Keratinocyte (primary cell): ENCODE measurements at regions not wholly inside any gene's neighbourhood (a gene's known extent, or its start where the extent isn't known, plus 50 kb on each side); places are given as distances from the start of the nearest gene placed in this dataset.

Experiments
- DNase-seq: peaks from one replicate; pipeline ENCODE4 v3.0.0-alpha.2; 2011; ENCODE audit warnings: low read depth, missing footprints, low spot score
- FAIRE-seq: peaks from 2 replicates; lab custom pipeline; 2011; peaks lifted over from hg19 to GRCh38; lab: Jason Lieb, UNC
- H2AFZ ChIP-seq: 2 replicates; pipeline ENCODE4 v1.6.0; 2012; ENCODE audit warnings: low read length, control low read depth, inconsistent platforms; ENCODE audit not compliant: control insufficient read depth
- H3K27ac ChIP-seq: 2 replicates; pipeline ENCODE4 v1.5.1; 2011; ENCODE audit warnings: low read length; ENCODE audit not compliant: control insufficient read depth, insufficient read depth
- H3K27me3 ChIP-seq: 3 replicates; pipeline ENCODE4 v1.6.0; 2011; ENCODE audit warnings: low read length; ENCODE audit not compliant: control insufficient read depth, insufficient read depth; ENCODE audit errors: extremely low read depth
- H3K36me3 ChIP-seq, 2 experiments: 2 replicates in 1 of 2; 3 replicates in 1 of 2; pipeline ENCODE4 v1.5.1; 2011; ENCODE audit warnings: low read length in 2 of 2, mild to moderate bottlenecking in 1 of 2; ENCODE audit not compliant: control insufficient read depth in 2 of 2, insufficient read depth in 2 of 2; ENCODE audit errors: extremely low read depth in 1 of 2
- H3K4me1 ChIP-seq: 3 replicates; pipeline ENCODE4 v1.5.1; 2011; ENCODE audit warnings: low read length; ENCODE audit not compliant: control insufficient read depth, insufficient read depth; ENCODE audit errors: extremely low read depth
- H3K4me2 ChIP-seq: 3 replicates; pipeline ENCODE4 v1.6.0; 2011; ENCODE audit warnings: low read depth, low read length; ENCODE audit not compliant: control insufficient read depth, insufficient read depth; ENCODE audit errors: extremely low read depth
- H3K4me3 ChIP-seq, 3 experiments: fragments of 200-600 bp in 1 of 3; sonication (generic) in 1 of 3; 2 replicates in 2 of 3; 3 replicates in 1 of 3; pipeline ENCODE4 v1.5.1; 2011 to 2016; ENCODE audit warnings: low read length in 3 of 3, mild to moderate bottlenecking in 3 of 3, control low read depth in 2 of 3, inconsistent platforms in 1 of 3, low read depth in 1 of 3, mixed read lengths in 1 of 3, mixed run types in 1 of 3, moderate library complexity in 1 of 3; ENCODE audit not compliant: control insufficient read depth in 2 of 3, insufficient read depth in 2 of 3; ENCODE audit errors: extremely low read depth in 1 of 3
- H3K79me2 ChIP-seq: 2 replicates; pipeline ENCODE4 v1.6.0; 2012; ENCODE audit warnings: low read length; ENCODE audit not compliant: control insufficient read depth, insufficient read depth
- H3K9ac ChIP-seq: 3 replicates; pipeline ENCODE4 v1.6.0; 2011; ENCODE audit warnings: low read length; ENCODE audit not compliant: control insufficient read depth, insufficient read depth; ENCODE audit errors: extremely low read depth
- H3K9me1 ChIP-seq: 3 replicates; pipeline ENCODE4 v1.6.0; 2011; ENCODE audit warnings: low read length; ENCODE audit not compliant: control insufficient read depth, insufficient read depth; ENCODE audit errors: extremely low read depth
- H3K9me3 ChIP-seq: 2 replicates; pipeline ENCODE4 v1.5.1; 2012; ENCODE audit warnings: low read depth, low read length; ENCODE audit not compliant: control insufficient read depth
- H4K20me1 ChIP-seq: 3 replicates; pipeline ENCODE4 v1.6.0; 2011; ENCODE audit warnings: low read length; ENCODE audit not compliant: control insufficient read depth, insufficient read depth; ENCODE audit errors: extremely low read depth
- CTCF ChIP-seq, 3 experiments: IDR thresholded peaks in 1 of 3; conservative IDR thresholded peaks in 1 of 3; optimal IDR thresholded peaks in 1 of 3; 2 replicates in 2 of 3; 3 replicates in 1 of 3; pipeline versions ENCODE3 to v1.5.1; 2011; ENCODE audit warnings: low read length in 3 of 3, mild to moderate bottlenecking in 3 of 3, moderate library complexity in 2 of 3, control low read depth in 1 of 3, inconsistent platforms in 1 of 3; ENCODE audit not compliant: insufficient read depth in 2 of 3; ENCODE audit errors: extremely low read depth in 1 of 3
- EZH2 ChIP-seq: IDR thresholded peaks from one replicate; pipeline ENCODE4 v1.6.1; 2012; ENCODE audit warnings: inconsistent platforms, mild to moderate bottlenecking, low read length, moderate library complexity
- dilution Hi-C: fragments of 300-500 bp; cut with MboI; formaldehyde crosslinking; loops from one replicate; pipeline ENCODE4 v1.7.0; 2020; ENCODE audit warnings: low sequenced_read_pairs; ENCODE audit not compliant: extremely low pct_ligation_motif_present

DNA sequence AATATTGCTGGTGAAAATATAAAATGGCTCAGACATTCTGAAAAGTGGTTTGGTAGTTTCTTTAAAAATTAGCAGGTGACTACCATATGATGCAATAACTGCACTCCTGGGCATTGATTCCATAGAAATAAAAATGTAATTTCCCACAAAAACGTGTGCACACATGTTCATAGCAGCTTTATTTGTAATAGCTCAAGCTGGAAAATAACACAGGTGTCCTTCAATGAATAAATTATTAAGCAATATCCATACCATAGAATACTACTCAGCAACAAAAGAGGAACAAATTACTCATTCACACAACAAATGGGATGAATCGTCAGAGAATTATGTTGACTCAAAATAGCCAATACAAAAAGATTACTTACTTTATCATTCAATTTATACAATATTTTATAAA, 893.7 kb upstream of the SLIT2 start:
- no peak for TF ChIP-seq EZH2
- no peak for TF ChIP-seq CTCF (optimal IDR thresholded peaks at IDR 0.05 in 1 of 3, IDR thresholded peaks at IDR 0.05 in 1 of 3, conservative IDR thresholded peaks at IDR 0.05 in 1 of 3; ENCODE audit: extremely low read depth in 1 of 3, insufficient read depth in 2 of 3, low read length in 3 of 3)
- H2AFZ ChIP-seq, result no peak overlapping the region
- no peaks in the 10 kb centered on the region for H3K27me3 ChIP-seq
- H3K9me1 ChIP-seq, result no peaks in the 10 kb centered on the region
- no peak overlapping the region for H3K9ac ChIP-seq
- peak; percentile 75 for DNase-seq
- H3K9me3 ChIP-seq, result peaks cover 1% of the 10 kb centered on the region
- H3K4me2 ChIP-seq, result no peak overlapping the region
- no peak overlapping the region for H3K4me3 ChIP-seq
- FAIRE-seq, result no peak
- H3K27ac ChIP-seq, result peak overlapping the region; percentile 62
- H3K4me1 ChIP-seq, result peaks cover 8% of the 10 kb centered on the region
- no peaks in the 10 kb centered on the region for H3K36me3 ChIP-seq
- dilution Hi-C loops, result no loop called here
- H3K79me2 ChIP-seq, result no peaks in the 10 kb centered on the region
- no peaks in the 10 kb centered on the region for H4K20me1 ChIP-seq

DNA sequence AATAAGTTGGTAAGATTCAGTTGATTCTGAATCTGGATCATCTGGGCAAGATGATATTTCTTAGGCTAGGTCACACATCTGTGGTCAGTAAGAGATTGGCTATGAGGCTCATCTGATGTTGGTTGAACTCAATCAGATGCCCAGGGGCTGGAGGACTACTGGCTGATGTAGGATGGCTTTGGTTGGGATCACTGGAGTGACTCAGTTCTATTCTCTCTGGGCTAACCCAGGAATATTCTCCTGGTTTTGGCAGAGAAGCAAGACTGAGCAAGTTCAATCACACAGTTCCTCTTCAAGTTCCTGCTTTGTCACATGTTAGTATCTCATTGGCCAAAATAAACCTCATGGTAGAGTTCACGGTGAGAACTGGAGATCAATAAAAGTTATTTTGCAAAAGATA, 902.3 kb upstream of the SLIT2 start:
- H2AFZ ChIP-seq, result no peak overlapping the region
- no peaks in the 10 kb centered on the region for H3K36me3 ChIP-seq
- no peak overlapping the region for H3K27ac ChIP-seq
- no peak overlapping the region for H3K4me3 ChIP-seq
- no peak for DNase-seq
- H3K9me1 ChIP-seq, result no peaks in the 10 kb centered on the region
- H3K9ac ChIP-seq, result no peak overlapping the region
- H3K4me1 ChIP-seq, result no peaks in the 10 kb centered on the region
- H3K9me3 ChIP-seq, result no peaks in the 10 kb centered on the region
- no peak overlapping the region for H3K4me2 ChIP-seq
- peak; percentile 46 for FAIRE-seq
- dilution Hi-C loops, result no loop called here
- TF ChIP-seq CTCF (optimal IDR thresholded peaks at IDR 0.05 in 1 of 3, IDR thresholded peaks at IDR 0.05 in 1 of 3, conservative IDR thresholded peaks at IDR 0.05 in 1 of 3; ENCODE audit: extremely low read depth in 1 of 3, insufficient read depth in 2 of 3, low read length in 3 of 3), result no peak
- no peak for TF ChIP-seq EZH2
- no peaks in the 10 kb centered on the region for H3K79me2 ChIP-seq
- no peaks in the 10 kb centered on the region for H4K20me1 ChIP-seq
- no peaks in the 10 kb centered on the region for H3K27me3 ChIP-seq
